ENCODE measurements at regions not wholly inside any gene's neighbourhood (a gene's known extent, or its start where the extent isn't known, plus 50 kb on each side); places are given as distances from the start of the nearest gene placed in this dataset.

DNA sequence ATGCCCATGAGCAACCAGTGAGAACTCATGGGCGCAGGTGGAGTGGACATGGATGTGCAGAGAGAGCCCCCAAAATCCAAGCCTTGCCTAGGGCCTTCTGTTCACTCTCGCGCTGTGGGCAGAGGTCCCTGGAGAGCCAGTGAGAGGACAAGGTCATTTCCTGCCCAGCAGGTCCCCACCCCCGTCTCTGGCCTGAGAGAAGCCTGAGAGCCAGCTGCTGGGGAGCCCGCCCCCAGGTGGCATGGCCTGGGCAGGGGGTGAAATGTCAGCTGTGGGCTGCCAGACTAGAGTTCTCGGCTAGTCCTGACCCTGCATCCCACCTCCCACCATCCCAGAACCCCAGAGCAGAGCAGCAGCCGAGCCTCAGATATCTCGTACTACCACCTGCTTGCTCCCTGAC, 85.3 kb downstream of the BARX1 start:
- intact Hi-C loops (cut with DNase I), result no loop called here
- TF ChIP-seq, protein P1, sequence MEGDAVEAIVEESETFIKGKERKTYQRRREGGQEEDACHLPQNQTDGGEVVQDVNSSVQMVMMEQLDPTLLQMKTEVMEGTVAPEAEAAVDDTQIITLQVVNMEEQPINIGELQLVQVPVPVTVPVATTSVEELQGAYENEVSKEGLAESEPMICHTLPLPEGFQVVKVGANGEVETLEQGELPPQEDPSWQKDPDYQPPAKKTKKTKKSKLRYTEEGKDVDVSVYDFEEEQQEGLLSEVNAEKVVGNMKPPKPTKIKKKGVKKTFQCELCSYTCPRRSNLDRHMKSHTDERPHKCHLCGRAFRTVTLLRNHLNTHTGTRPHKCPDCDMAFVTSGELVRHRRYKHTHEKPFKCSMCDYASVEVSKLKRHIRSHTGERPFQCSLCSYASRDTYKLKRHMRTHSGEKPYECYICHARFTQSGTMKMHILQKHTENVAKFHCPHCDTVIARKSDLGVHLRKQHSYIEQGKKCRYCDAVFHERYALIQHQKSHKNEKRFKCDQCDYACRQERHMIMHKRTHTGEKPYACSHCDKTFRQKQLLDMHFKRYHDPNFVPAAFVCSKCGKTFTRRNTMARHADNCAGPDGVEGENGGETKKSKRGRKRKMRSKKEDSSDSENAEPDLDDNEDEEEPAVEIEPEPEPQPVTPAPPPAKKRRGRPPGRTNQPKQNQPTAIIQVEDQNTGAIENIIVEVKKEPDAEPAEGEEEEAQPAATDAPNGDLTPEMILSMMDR (IDR thresholded peaks at IDR 0.05), result no peak
- TF ChIP-seq POLR2A (IDR thresholded peaks at IDR 0.05), result no peak
- TF ChIP-seq EP300 (IDR thresholded peaks at IDR 0.05), result no peak
- TF ChIP-seq POLR2AphosphoS5 (IDR thresholded peaks at IDR 0.05), result no peak
- H3K4me3 ChIP-seq, result no peak overlapping the region
- no peaks in the 10 kb centered on the region for H3K36me3 ChIP-seq
- no peaks in the 10 kb centered on the region for H3K4me1 ChIP-seq
- peaks cover 6 to 14% (median 8%) of the 10 kb centered on the region in 4 donors for H3K9me3 ChIP-seq
- WGBS, 2 donors, result 82 to 88% methylated on average over 8 of the region's 8 CpGs
- DNase-seq, result no peak
- peaks cover 0 to 7% (median 0%) of the 10 kb centered on the region in 3 donors for H3K27me3 ChIP-seq
- no peak overlapping the region for H3K27ac ChIP-seq

DNA sequence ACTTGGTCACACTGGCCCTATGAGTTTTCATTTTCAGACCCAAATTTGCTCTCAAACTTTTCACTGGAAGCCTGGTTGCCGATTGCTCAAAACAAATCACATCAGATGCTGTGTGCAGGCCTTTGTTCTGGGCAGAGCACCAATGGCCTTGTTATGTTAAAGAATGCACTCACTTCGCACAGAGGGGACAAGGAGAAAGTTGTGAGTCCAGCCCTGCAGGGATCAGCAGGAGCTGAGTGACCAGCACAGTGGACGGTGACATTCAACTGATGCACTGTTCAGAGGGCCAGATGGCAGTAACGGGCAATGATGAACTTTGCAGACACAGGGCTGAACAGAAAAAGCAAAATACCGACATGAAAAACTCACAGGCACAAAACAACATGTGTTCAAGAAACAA, 86.1 kb downstream of the BARX1 start:
- peaks cover 0 to 8% (median 2%) of the 10 kb centered on the region in 4 donors for H3K9me3 ChIP-seq
- H3K27ac ChIP-seq, result no peak overlapping the region
- H3K27me3 ChIP-seq, result peaks cover 0 to 7% (median 0%) of the 10 kb centered on the region in 3 donors
- WGBS, 2 donors, result 80 to 86% methylated on average over 5 of the region's 5 CpGs
- TF ChIP-seq, protein P1 (IDR thresholded peaks at IDR 0.05), result no peak
- TF ChIP-seq POLR2AphosphoS5 (IDR thresholded peaks at IDR 0.05) (no peak), EP300 (IDR thresholded peaks at IDR 0.05) (no peak), POLR2A (IDR thresholded peaks at IDR 0.05) (no peak)
- no peaks in the 10 kb centered on the region for H3K4me1 ChIP-seq
- no peaks in the 10 kb centered on the region for H3K36me3 ChIP-seq
- intact Hi-C loops (cut with DNase I), result no loop called here
- DNase-seq, result no peak
- H3K4me3 ChIP-seq, result no peak overlapping the region

DNA sequence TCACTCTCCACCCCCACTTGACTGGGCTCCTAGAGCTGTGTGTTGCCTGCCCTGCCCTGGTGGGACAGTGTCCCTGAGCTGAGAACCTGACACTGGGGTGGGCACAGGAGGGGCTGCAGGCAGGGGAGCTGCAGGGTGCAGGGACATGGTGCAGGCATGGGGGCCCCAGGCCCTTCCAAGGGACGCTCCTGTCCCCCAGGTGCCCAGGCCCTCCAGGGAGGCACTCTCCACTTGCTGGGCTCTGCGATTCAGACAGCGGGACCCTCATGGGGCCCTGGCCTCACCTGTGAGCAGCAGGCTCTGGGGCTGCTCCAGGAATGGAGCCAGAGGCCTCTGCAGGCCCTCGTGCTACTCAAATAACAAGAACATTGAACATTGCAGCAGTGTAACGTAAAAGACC, 89.4 kb downstream of the BARX1 start:
- Histone ChIP-seq H3K36me3 (no peaks in the 10 kb centered on the region), H3K27me3 (peaks cover 0 to 22% (median 17%) of the 10 kb centered on the region in 3 donors), H3K4me1 (peaks cover 0 to 4% (median 0%) of the 10 kb centered on the region in 4 donors), H3K9me3 (no peaks in the 10 kb centered on the region), H3K27ac (no peak overlapping the region), H3K4me3 (no peak overlapping the region)
- DNase-seq, result no peak
- TF ChIP-seq POLR2AphosphoS5 (IDR thresholded peaks at IDR 0.05), result no peak
- TF ChIP-seq EP300 (IDR thresholded peaks at IDR 0.05), result no peak
- TF ChIP-seq, protein P1 (IDR thresholded peaks at IDR 0.05), result no peak
- TF ChIP-seq POLR2A (IDR thresholded peaks at IDR 0.05), result no peak
- intact Hi-C loops (cut with DNase I), result no loop called here
- 81 to 84% methylated on average over 5 of the region's 5 CpGs for WGBS, 2 donors

DNA sequence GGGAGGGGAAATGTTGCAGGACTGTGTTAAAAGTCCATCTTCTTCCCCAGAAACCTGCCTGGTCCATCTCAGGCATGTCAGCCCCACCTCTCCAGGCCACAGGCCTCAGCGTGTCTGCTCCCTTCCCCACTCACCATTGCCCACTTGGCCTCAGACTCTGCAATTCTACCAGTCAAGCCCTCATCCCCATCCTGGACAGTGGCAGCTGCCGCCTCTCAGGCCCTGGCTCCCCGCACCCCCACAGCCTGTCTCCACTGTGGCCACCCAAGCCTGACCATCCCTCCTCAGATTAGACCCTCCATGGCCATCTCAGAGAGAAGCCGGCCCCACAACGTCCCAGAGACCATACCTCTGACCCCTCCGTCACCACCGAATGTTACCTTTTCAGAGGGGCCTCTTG, 89.9 kb downstream of the BARX1 start:
- peaks cover 0 to 5% (median 0%) of the 10 kb centered on the region in 4 donors for H3K4me1 ChIP-seq
- H3K36me3 ChIP-seq, result no peaks in the 10 kb centered on the region
- no peak for DNase-seq
- no peak for TF ChIP-seq POLR2AphosphoS5 (IDR thresholded peaks at IDR 0.05)
- no peak for TF ChIP-seq POLR2A (IDR thresholded peaks at IDR 0.05)
- TF ChIP-seq, protein P1 (IDR thresholded peaks at IDR 0.05), result no peak
- no peak for TF ChIP-seq EP300 (IDR thresholded peaks at IDR 0.05)
- H3K27ac ChIP-seq, result no peak overlapping the region
- no peak overlapping the region for H3K4me3 ChIP-seq
- intact Hi-C loops (cut with DNase I), result no loop called here
- peaks cover 0 to 27% (median 20%) of the 10 kb centered on the region in 3 donors for H3K27me3 ChIP-seq
- H3K9me3 ChIP-seq, result no peaks in the 10 kb centered on the region
- WGBS, 2 donors, result 91 to 92% methylated on average over 7 of the region's 7 CpGs

DNA sequence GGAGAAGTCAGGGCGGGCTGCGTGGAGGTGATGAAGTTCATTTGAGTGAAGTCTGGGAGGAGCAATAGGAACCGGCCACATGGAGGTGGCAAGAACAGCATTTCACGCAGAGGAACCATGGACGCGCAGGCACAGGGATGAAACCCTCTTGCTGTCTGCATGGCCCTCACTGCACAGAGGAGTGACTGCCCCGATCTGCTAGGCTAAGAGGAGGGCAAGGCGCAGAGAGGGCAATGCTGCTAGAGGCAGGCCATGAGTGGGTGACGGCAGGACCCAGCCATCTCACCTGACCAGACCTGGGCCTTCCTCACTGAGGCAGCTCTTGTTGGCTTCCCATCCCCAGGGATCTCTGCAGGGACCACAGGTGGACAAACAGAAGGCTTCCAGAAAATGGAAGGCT, 90.3 kb downstream of the BARX1 start:
- no peak for DNase-seq
- intact Hi-C loops (cut with DNase I), result no loop called here
- 90 to 94% methylated on average over 9 of the region's 9 CpGs for WGBS, 2 donors

More for the DNA sequence above, 90.3 kb downstream of the BARX1 start:
- Histone ChIP-seq H3K27me3 (peaks cover 2 to 31% (median 20%) of the 10 kb centered on the region in 3 donors), H3K9me3 (no peaks in the 10 kb centered on the region), H3K36me3 (no peaks in the 10 kb centered on the region), H3K4me3 (no peak overlapping the region), H3K4me1 (peaks cover 0 to 5% (median 0%) of the 10 kb centered on the region in 4 donors), H3K27ac (no peak overlapping the region)
- TF ChIP-seq, protein P1 (IDR thresholded peaks at IDR 0.05), result no peak
- TF ChIP-seq EP300 (IDR thresholded peaks at IDR 0.05), result no peak
- TF ChIP-seq POLR2AphosphoS5 (IDR thresholded peaks at IDR 0.05), result no peak
- TF ChIP-seq POLR2A (IDR thresholded peaks at IDR 0.05), result no peak
